Thyroid gland (tissue), 4 donors: ENCODE measurements at regions not wholly inside any gene's neighbourhood (a gene's known extent, or its start where the extent isn't known, plus 50 kb on each side); places are given as distances from the start of the nearest gene placed in this dataset.

Experiments
- CTCF ChIP-seq, 6 experiments: fragments of 200-600 bp in 3 of 6; fragments of 450-650 bp in 3 of 6; sonication (generic) in 3 of 6; IDR thresholded peaks; one replicate each; pipeline ENCODE4 v1.5.1; 2016 to 2019; ENCODE audit warnings: antibody characterized with exemption in 6 of 6, mild to moderate bottlenecking in 2 of 6, inconsistent platforms in 1 of 6, moderate library complexity in 1 of 6
- POLR2A ChIP-seq, 2 donors: fragments of 450-650 bp; IDR thresholded peaks; one replicate each; pipeline ENCODE4 v1.6.1; 2017; ENCODE audit warnings: antibody characterized with exemption in 2 of 2, mild to moderate bottlenecking in 2 of 2, moderate library complexity in 1 of 2

- TF ChIP-seq CTCF (IDR thresholded peaks at IDR 0.05) (no peak), POLR2A (IDR thresholded peaks at IDR 0.05) (no peak)
Measured at GRCh38 chr5:142222866-142223558, 101.8 kb downstream of the SPRY4 start.
